HG03159 (cell line): ENCODE measurements at regions not wholly inside any gene's neighbourhood (a gene's known extent, or its start where the extent isn't known, plus 50 kb on each side); places are given as distances from the start of the nearest gene placed in this dataset.
"Not testable (repeated sequence)": the region's sequence is repeated elsewhere in the genome, so short reads cannot be mapped to it uniquely, and the experiment has no call there.

Experiments
- ATAC-seq: cut with Tn5 transposase; IDR thresholded peaks from one replicate; pipeline ENCODE4 v1.9.1; 2021; ENCODE audit warnings: mild to moderate bottlenecking, moderate library complexity; ENCODE audit not compliant: unreplicated experiment

GRCh38 chr4:97437998-97438705 is 705.1 kb downstream of the STPG2 start:
- ATAC-seq = not testable (repeated sequence)

- ATAC-seq = no peak
These were observed 690.1 kb downstream of the STPG2 start for GRCh38 chr4:97453186-97453585.

GRCh38 chr4:97457253-97457652 is 686.0 kb downstream of the STPG2 start:
- no peak for ATAC-seq

- no peak for ATAC-seq
These were observed 675.0 kb downstream of the STPG2 start for GRCh38 chr4:97468272-97468671.

GRCh38 chr4:97475621-97476020 is 667.7 kb downstream of the STPG2 start:
- no peak for ATAC-seq

- ATAC-seq = no peak
These were observed 665.3 kb downstream of the STPG2 start for GRCh38 chr4:97477974-97478373.

GRCh38 chr4:97479388-97479787 is 663.9 kb downstream of the STPG2 start:
- no peak for ATAC-seq

GRCh38 chr4:97491856-97492255 is 651.4 kb downstream of the STPG2 start:
- no peak for ATAC-seq

- no peak for ATAC-seq
These were observed 649.3 kb downstream of the STPG2 start for GRCh38 chr4:97493815-97494518.

GRCh38 chr4:97496298-97496873 is 646.9 kb downstream of the STPG2 start:
- no peak for ATAC-seq

GRCh38 chr4:97498875-97499274 is 644.4 kb downstream of the STPG2 start:
- no peak for ATAC-seq

GRCh38 chr4:97500423-97500822 is 642.9 kb downstream of the STPG2 start:
- peak; percentile 100 for ATAC-seq

- no peak for ATAC-seq
These were observed 638.6 kb downstream of the STPG2 start for GRCh38 chr4:97504713-97505112.

- no peak for ATAC-seq
These were observed 635.6 kb downstream of the STPG2 start for GRCh38 chr4:97507587-97508245.
